ENCODE measurements at regions not wholly inside any gene's neighbourhood (a gene's known extent, or its start where the extent isn't known, plus 50 kb on each side); places are given as distances from the start of the nearest gene placed in this dataset.
"Not testable (repeated sequence)": the region's sequence is repeated elsewhere in the genome, so short reads cannot be mapped to it uniquely, and the experiment has no call there.

DNA sequence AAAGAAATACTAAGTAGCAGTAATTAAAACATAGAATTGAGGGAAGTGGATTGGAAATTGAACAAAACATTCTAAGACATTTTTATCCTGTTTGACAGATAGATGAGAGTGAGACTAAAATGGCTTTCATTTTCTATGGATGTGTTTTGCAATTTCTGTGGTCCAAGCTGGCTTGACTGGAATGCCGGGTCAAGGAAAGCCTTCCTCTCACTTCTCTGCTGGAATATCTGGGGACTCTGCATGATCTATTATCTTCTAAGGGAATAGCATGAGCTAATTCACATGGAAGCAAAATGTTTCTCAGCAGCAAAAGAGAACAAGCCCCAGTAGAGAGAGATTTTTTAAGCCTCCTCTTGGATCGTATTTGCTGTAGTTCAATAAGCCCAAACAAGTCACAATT, 407.9 kb upstream of the ATXN7L3B start:
- Histone ChIP-seq H3K9me3 (ENCODE audit: control insufficient read depth, insufficient read depth, low read length) (no peaks in the 10 kb centered on the region), H3K27ac (ENCODE audit: low read length) (no peak overlapping the region), H3K4me1 (ENCODE audit: control insufficient read depth, insufficient read depth, low read length) (no peaks in the 10 kb centered on the region), H3K27me3 (ENCODE audit: control insufficient read depth, insufficient read depth, low read length) (no peaks in the 10 kb centered on the region), H3K4me3 (ENCODE audit: low read length) (no peak overlapping the region), H3K36me3 (ENCODE audit: control insufficient read depth, insufficient read depth, low read length) (no peaks in the 10 kb centered on the region)
- WGBS (ENCODE audit: insufficient coverage, insufficient read length) = no CpG with 5 or more reads among the region's 2 CpGs
- no peak for DNase-seq (ENCODE audit: low read depth, low spot score)

DNA sequence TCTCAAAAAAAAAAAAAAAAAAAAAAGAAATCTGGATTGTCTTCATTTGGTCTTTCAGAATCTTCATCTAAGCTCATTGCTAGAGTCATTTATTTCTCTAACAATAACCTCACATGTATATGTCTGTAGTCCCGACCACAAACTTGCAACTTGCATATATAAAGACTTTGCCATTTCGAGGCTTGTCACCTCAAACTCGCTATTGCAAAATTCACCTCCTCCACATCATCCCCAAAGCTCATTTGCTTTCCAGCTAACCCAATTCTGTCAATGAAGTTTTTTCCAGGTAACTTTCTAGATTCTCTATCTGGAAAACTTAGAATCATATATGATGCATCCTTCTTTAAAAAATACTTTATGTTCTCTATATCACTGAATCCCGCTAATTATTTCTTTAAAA, 393.2 kb upstream of the ATXN7L3B start:
- H3K36me3 ChIP-seq (ENCODE audit: control insufficient read depth, insufficient read depth, low read length) = no peaks in the 10 kb centered on the region
- no peaks in the 10 kb centered on the region for H3K9me3 ChIP-seq (ENCODE audit: control insufficient read depth, insufficient read depth, low read length)
- no peaks in the 10 kb centered on the region for H3K27me3 ChIP-seq (ENCODE audit: control insufficient read depth, insufficient read depth, low read length)
- no peak overlapping the region for H3K27ac ChIP-seq (ENCODE audit: low read length)
- no peak overlapping the region for H3K4me3 ChIP-seq (ENCODE audit: low read length)
- no peaks in the 10 kb centered on the region for H3K4me1 ChIP-seq (ENCODE audit: control insufficient read depth, insufficient read depth, low read length)
- no peak for DNase-seq (ENCODE audit: low read depth, low spot score)
- WGBS (ENCODE audit: insufficient coverage, insufficient read length) = 100% methylated on average over 1 of the region's 4 CpGs

DNA sequence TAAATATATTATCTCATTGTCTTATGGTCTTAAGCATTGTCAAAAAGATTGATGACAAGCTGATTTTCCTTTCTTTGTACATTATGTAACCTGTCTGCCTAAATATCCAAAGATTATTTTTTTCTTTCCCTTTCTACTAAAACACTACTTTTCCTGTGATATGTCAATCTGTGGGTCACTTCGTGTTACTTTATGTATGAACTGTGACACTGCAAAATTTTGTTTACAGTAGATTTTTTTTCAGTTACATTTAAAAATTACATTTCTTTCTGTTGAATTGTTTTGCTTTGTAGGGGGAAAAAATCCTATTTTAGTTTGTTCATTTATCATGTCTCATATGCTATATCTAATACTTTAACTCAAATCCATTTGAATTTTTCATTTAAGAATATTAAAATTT, 392.3 kb upstream of the ATXN7L3B start:
- H3K27ac ChIP-seq (ENCODE audit: low read length) = no peak overlapping the region

DNA sequence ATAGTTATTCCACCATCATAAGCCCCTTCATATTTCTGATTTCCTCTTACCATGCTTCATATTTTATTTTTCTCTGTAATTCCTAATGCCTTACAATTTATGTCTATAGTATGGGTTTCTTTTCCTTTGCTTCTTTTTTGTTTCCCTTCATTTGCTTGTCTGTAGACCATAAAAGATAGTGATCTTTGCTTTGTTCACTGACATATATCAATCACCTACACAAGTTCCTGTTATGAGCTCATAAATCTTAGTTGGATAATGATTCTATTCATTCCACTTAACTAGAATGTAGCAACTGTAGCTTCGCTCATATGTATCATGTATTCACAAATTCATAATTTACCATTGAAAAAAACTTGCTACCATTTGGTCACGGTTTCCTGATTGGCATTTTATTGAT, 388.8 kb upstream of the ATXN7L3B start:
- H3K36me3 ChIP-seq (ENCODE audit: control insufficient read depth, insufficient read depth, low read length) = no peaks in the 10 kb centered on the region
- no peak overlapping the region for H3K27ac ChIP-seq (ENCODE audit: low read length)
- H3K9me3 ChIP-seq (ENCODE audit: control insufficient read depth, insufficient read depth, low read length) = no peaks in the 10 kb centered on the region
- WGBS (ENCODE audit: insufficient coverage, insufficient read length) = no CpG with 5 or more reads among the region's 2 CpGs
- no peak for DNase-seq (ENCODE audit: low read depth, low spot score)
- H3K4me3 ChIP-seq (ENCODE audit: low read length) = no peak overlapping the region
- no peaks in the 10 kb centered on the region for H3K27me3 ChIP-seq (ENCODE audit: control insufficient read depth, insufficient read depth, low read length)
- H3K4me1 ChIP-seq (ENCODE audit: control insufficient read depth, insufficient read depth, low read length) = no peaks in the 10 kb centered on the region

More for the DNA sequence above, 392.3 kb upstream of the ATXN7L3B start:
- no peak overlapping the region for H3K4me3 ChIP-seq (ENCODE audit: low read length)
- no CpG with 5 or more reads among the region's 1 CpG for WGBS (ENCODE audit: insufficient coverage, insufficient read length)
- no peaks in the 10 kb centered on the region for H3K4me1 ChIP-seq (ENCODE audit: control insufficient read depth, insufficient read depth, low read length)
- no peak for DNase-seq (ENCODE audit: low read depth, low spot score)
- no peaks in the 10 kb centered on the region for H3K9me3 ChIP-seq (ENCODE audit: control insufficient read depth, insufficient read depth, low read length)
- H3K27me3 ChIP-seq (ENCODE audit: control insufficient read depth, insufficient read depth, low read length) = no peaks in the 10 kb centered on the region
- H3K36me3 ChIP-seq (ENCODE audit: control insufficient read depth, insufficient read depth, low read length) = no peaks in the 10 kb centered on the region

DNA sequence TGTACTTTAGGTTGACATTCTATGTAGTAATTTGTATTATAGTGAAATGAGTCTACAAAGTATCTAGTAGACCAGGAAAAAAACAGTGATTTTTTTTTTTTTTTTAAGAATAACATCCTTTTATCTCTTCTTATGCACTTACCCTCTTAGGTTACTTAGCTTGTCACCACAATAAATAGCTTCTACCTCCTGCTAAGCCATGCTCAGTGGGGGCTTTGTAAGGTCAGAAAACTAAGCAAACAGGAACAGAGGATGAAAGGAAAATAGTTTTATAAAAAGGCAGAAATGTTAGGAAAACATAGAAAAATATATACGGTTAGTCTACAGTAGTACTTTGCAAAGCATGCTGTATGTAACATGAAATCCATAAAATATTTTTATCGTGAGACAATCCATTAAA, 385.3 kb upstream of the ATXN7L3B start:
- no peak for DNase-seq (ENCODE audit: low read depth, low spot score)
- Histone ChIP-seq H3K4me3 (ENCODE audit: low read length) (no peak overlapping the region), H3K27me3 (ENCODE audit: control insufficient read depth, insufficient read depth, low read length) (no peaks in the 10 kb centered on the region), H3K4me1 (ENCODE audit: control insufficient read depth, insufficient read depth, low read length) (no peaks in the 10 kb centered on the region), H3K9me3 (ENCODE audit: control insufficient read depth, insufficient read depth, low read length) (no peaks in the 10 kb centered on the region), H3K27ac (ENCODE audit: low read length) (no peak overlapping the region), H3K36me3 (ENCODE audit: control insufficient read depth, insufficient read depth, low read length) (no peaks in the 10 kb centered on the region)
- no CpG with 5 or more reads among the region's 2 CpGs for WGBS (ENCODE audit: insufficient coverage, insufficient read length)

DNA sequence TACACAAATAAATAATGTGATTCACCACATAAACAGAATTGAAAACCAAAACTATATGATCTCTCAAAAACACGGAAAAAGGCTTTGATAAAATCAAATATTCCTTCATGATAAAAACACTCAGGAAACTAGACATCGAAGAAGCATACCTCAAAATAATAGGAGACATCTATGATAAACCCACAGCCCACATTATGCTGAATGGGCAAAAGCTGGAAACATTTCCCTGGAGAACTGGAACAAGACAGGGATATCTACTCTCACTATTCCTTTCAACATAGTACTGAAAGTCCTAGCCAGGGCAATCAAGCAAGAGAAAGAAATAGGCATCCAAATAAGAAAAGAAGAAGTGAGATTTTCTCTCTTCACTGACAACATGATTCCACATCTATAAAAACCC, 371.5 kb upstream of the ATXN7L3B start:
- no CpG with 5 or more reads among the region's 2 CpGs for WGBS (ENCODE audit: insufficient coverage, insufficient read length)
- H3K9me3 ChIP-seq (ENCODE audit: control insufficient read depth, insufficient read depth, low read length) = no peaks in the 10 kb centered on the region
- no peak for DNase-seq (ENCODE audit: low read depth, low spot score)
- H3K27ac ChIP-seq (ENCODE audit: low read length) = no peak overlapping the region
- no peaks in the 10 kb centered on the region for H3K27me3 ChIP-seq (ENCODE audit: control insufficient read depth, insufficient read depth, low read length)
- H3K36me3 ChIP-seq (ENCODE audit: control insufficient read depth, insufficient read depth, low read length) = no peaks in the 10 kb centered on the region
- no peaks in the 10 kb centered on the region for H3K4me1 ChIP-seq (ENCODE audit: control insufficient read depth, insufficient read depth, low read length)
- no peak overlapping the region for H3K4me3 ChIP-seq (ENCODE audit: low read length)

DNA sequence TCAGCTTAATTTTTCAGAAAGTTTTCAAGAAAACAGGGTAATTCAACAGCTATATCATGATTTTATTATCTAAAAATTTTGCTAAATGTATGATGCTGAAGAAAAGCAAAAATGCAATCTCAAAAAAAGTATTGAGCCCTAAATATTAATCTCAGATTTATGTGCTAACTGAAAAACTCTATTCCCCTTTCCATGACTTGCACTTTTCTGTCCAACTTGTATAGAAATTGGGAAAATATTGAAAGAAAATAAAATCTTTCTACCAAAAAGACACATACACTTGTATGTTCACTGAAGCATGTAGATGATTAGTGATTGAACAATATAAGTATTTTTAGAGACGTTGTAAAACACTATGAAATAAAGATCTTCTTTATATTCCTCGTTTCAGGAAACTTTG, 368.0 kb upstream of the ATXN7L3B start:
- no CpG with 5 or more reads among the region's 2 CpGs for WGBS (ENCODE audit: insufficient coverage, insufficient read length)
- H3K27me3 ChIP-seq (ENCODE audit: control insufficient read depth, insufficient read depth, low read length) = no peaks in the 10 kb centered on the region
- H3K4me3 ChIP-seq (ENCODE audit: low read length) = no peak overlapping the region

DNA sequence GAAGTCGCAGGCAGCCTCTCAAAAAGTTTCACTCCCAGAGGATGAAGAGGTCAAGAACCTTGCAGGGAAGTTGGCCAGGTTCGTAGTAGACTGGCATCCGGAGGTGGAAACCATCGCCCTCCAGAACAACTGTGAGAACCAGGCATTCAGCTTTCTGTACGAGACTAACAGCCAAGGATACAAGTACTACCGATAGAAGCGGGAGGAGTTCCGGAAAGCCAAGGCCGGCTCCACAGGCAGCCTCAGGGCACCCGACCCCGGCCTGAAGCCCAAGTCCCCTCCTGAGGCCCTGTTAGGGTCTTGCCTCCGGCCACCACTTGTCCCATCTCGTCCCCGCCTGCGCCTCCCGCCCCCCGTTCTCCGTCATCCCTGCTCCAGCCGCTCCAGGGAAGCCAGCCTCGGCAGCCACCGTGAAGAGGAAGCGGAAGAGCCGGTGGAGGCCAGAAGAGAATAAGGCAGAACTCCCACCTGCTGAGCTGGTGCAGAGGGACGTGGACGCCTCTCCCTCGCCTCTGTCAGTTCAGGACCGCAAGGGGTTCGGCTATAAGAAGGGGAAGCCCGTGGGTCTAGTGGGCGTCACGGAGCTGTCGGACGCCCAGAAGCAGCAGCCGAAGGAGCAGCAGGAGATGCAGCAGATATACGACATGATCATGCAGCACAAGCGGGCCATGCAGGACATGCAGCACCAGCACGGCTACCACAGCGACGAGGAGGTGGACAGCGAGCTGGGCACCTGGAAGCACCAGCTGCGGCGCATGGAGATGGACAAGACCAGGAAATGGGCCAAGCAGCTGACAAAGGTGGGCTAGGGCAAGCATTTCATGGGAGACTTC, 366.8 kb upstream of the ATXN7L3B start:
- WGBS (ENCODE audit: insufficient coverage, insufficient read length) = no CpG with 5 or more reads among the region's 42 CpGs
- H3K27ac ChIP-seq (ENCODE audit: low read length) = no peak overlapping the region
- H3K4me3 ChIP-seq (ENCODE audit: low read length) = no peak overlapping the region
- H3K27me3 ChIP-seq (ENCODE audit: control insufficient read depth, insufficient read depth, low read length) = no peaks in the 10 kb centered on the region
- no peak for DNase-seq (ENCODE audit: low read depth, low spot score)
- H3K4me1 ChIP-seq (ENCODE audit: control insufficient read depth, insufficient read depth, low read length) = no peaks in the 10 kb centered on the region
- H3K9me3 ChIP-seq (ENCODE audit: control insufficient read depth, insufficient read depth, low read length) = no peaks in the 10 kb centered on the region
- H3K36me3 ChIP-seq (ENCODE audit: control insufficient read depth, insufficient read depth, low read length) = no peaks in the 10 kb centered on the region

More for the DNA sequence above, 368.0 kb upstream of the ATXN7L3B start:
- no peaks in the 10 kb centered on the region for H3K36me3 ChIP-seq (ENCODE audit: control insufficient read depth, insufficient read depth, low read length)
- no peaks in the 10 kb centered on the region for H3K9me3 ChIP-seq (ENCODE audit: control insufficient read depth, insufficient read depth, low read length)
- no peak overlapping the region for H3K27ac ChIP-seq (ENCODE audit: low read length)
- DNase-seq (ENCODE audit: low read depth, low spot score) = no peak
- H3K4me1 ChIP-seq (ENCODE audit: control insufficient read depth, insufficient read depth, low read length) = no peaks in the 10 kb centered on the region

DNA sequence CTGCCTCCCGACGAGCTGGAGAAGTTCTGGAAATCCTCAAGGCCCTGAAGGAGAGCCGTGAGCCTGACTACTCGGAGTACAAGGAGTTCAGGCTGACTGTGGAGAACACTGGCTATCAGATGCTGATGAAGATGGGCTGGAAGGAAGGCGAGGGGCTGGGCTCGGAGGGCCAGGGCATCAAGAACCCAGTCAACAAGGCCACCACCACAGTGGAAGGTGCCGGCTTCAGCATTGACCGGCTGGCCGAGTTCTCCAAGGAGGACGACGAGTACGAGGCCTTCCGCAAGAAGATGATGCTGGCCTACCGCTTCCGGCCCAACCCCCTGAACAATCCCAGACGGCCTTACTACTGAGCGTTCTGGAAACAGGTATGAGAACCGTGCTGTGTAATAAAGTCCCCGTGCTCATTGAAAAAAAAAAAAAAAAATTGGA, 366.1 kb upstream of the ATXN7L3B start:
- Histone ChIP-seq H3K27me3 (ENCODE audit: control insufficient read depth, insufficient read depth, low read length) (no peaks in the 10 kb centered on the region), H3K4me3 (ENCODE audit: low read length) (no peak overlapping the region), H3K9me3 (ENCODE audit: control insufficient read depth, insufficient read depth, low read length) (no peaks in the 10 kb centered on the region), H3K27ac (ENCODE audit: low read length) (no peak overlapping the region), H3K36me3 (ENCODE audit: control insufficient read depth, insufficient read depth, low read length) (no peaks in the 10 kb centered on the region), H3K4me1 (ENCODE audit: control insufficient read depth, insufficient read depth, low read length) (no peaks in the 10 kb centered on the region)
- no CpG with 5 or more reads among the region's 19 CpGs for WGBS (ENCODE audit: insufficient coverage, insufficient read length)
- DNase-seq (ENCODE audit: low read depth, low spot score) = no peak

DNA sequence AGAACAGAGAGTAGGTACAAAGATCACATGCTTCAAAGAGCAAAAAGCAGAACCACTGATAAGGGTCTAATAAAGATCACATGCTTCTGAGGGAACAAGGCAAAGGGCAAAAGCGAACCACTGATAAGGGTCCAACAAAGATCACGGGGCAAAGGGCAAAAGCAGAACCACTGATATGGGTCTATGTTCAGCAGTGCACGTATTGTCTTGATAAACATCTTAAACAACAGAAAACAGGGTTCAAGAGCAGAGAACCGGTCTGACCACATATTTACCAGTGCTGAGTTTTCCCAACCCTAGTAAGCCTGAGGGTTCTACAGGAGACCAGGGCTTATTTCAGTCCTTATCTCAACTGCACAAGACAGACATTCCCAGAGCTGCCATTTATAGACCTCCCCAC, 362.7 kb upstream of the ATXN7L3B start:
- H3K27ac ChIP-seq (ENCODE audit: low read length); H3K9me3 ChIP-seq (ENCODE audit: control insufficient read depth, insufficient read depth, low read length); H3K27me3 ChIP-seq (ENCODE audit: control insufficient read depth, insufficient read depth, low read length); H3K36me3 ChIP-seq (ENCODE audit: control insufficient read depth, insufficient read depth, low read length); H3K4me3 ChIP-seq (ENCODE audit: low read length); DNase-seq (ENCODE audit: low read depth, low spot score); H3K4me1 ChIP-seq (ENCODE audit: control insufficient read depth, insufficient read depth, low read length): not testable (repeated sequence)
- no CpG with 5 or more reads among the region's 4 CpGs for WGBS (ENCODE audit: insufficient coverage, insufficient read length)

DNA sequence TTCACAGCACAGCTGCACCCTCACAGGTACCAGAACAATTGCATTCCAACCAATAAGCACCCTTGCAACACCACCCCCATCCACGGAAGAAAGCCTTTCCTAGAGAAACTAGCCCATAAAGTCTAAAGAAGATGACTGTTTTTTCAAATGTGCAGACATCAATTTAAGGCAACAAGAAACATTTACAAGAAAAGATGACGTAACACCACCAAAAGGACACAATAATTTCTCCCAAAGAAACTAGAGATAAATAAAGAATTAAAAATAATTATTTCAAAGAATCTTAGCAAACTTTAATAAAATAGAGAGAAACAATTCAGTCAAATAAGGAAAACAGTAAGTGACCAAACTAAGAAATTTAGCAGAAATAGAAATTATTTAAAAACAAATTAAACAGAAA, 352.3 kb upstream of the ATXN7L3B start:
- Histone ChIP-seq H3K4me1 (ENCODE audit: control insufficient read depth, insufficient read depth, low read length) (no peaks in the 10 kb centered on the region), H3K27me3 (ENCODE audit: control insufficient read depth, insufficient read depth, low read length) (no peaks in the 10 kb centered on the region), H3K4me3 (ENCODE audit: low read length) (no peak overlapping the region), H3K27ac (ENCODE audit: low read length) (no peak overlapping the region), H3K36me3 (ENCODE audit: control insufficient read depth, insufficient read depth, low read length) (no peaks in the 10 kb centered on the region), H3K9me3 (ENCODE audit: control insufficient read depth, insufficient read depth, low read length) (no peaks in the 10 kb centered on the region)
- WGBS (ENCODE audit: insufficient coverage, insufficient read length) = no CpG with 5 or more reads among the region's 2 CpGs
- DNase-seq (ENCODE audit: low read depth, low spot score) = no peak

All from iPS DF 6.9 (cell line).